Caco-2 (cell line): ENCODE measurements at regions not wholly inside any gene's neighbourhood (a gene's known extent, or its start where the extent isn't known, plus 50 kb on each side); places are given as distances from the start of the nearest gene placed in this dataset.

Experiments
- BruUV-seq: library from RNA; stranded (reverse); fragments of 400-500 nt; replicated peaks from 2 replicates; lab custom pipeline; 2021; lab: Mats Ljungman, UMichigan
- CTCF ChIA-PET: fragments of 300-600 bp; sonication (Branson Sonifier 250); formaldehyde crosslinking; loops from one replicate; lab custom pipeline; 2022; ENCODE audit warnings: antibody characterized with exemption; lab: Charles Lee
- POLR2A ChIA-PET: fragments of 300-600 bp; sonication (Branson Sonifier 250); formaldehyde crosslinking; loops from one replicate; lab custom pipeline; 2022; ENCODE audit warnings: antibody characterized with exemption; lab: Charles Lee
- DNase-seq, 2 experiments: peaks; one replicate each; pipeline versions ENCODE4 v3.0.0 to v3.0.0-alpha.2; 2020 to 2022
- H3K27me3 ChIP-seq: replicated peaks from 2 replicates; pipeline ENCODE4 v1.6.0; 2011; ENCODE audit warnings: low read length; ENCODE audit not compliant: control insufficient read depth, insufficient read depth
- H3K36me3 ChIP-seq: 2 replicates; pipeline ENCODE4 v1.5.1; 2011; ENCODE audit warnings: low read length; ENCODE audit not compliant: control insufficient read depth, insufficient read depth
- H3K4me1 ChIP-seq: fragments of 250-450 bp; sonication (Bioruptor Pico); 2 replicates; pipeline ENCODE4 v1.5.1; 2020; ENCODE audit warnings: mild to moderate bottlenecking
- H3K4me3 ChIP-seq: 2 replicates; pipeline ENCODE4 v1.5.1; 2011; ENCODE audit warnings: low read depth, mild to moderate bottlenecking, control low read depth, low read length
- H3K9me3 ChIP-seq: fragments of 250-450 bp; sonication (Bioruptor Pico); 2 replicates; pipeline ENCODE4 v1.5.1; 2020; ENCODE audit warnings: mild to moderate bottlenecking, moderate library complexity
- H3K27ac Mint-ChIP-seq: one replicate; pipeline ENCODE4 v1.8.0; 2022; ENCODE audit warnings: mixed read lengths; ENCODE audit not compliant: unreplicated experiment
- H3K27me3 Mint-ChIP-seq: one replicate; pipeline ENCODE4 v1.8.0; 2022; ENCODE audit warnings: mixed read lengths; ENCODE audit not compliant: insufficient read depth, unreplicated experiment
- H3K36me3 Mint-ChIP-seq: one replicate; pipeline ENCODE4 v1.8.0; 2022; ENCODE audit warnings: mild to moderate bottlenecking, mixed read lengths; ENCODE audit not compliant: insufficient read depth, unreplicated experiment
- H3K4me1 Mint-ChIP-seq: one replicate; pipeline ENCODE4 v1.8.0; 2022; ENCODE audit warnings: low read depth, mixed read lengths; ENCODE audit not compliant: unreplicated experiment
- H3K4me3 Mint-ChIP-seq: one replicate; pipeline ENCODE4 v1.8.0; 2022; ENCODE audit warnings: mild to moderate bottlenecking, moderate library complexity, mixed read lengths; ENCODE audit not compliant: unreplicated experiment
- H3K9me3 Mint-ChIP-seq: one replicate; pipeline ENCODE4 v1.8.0; 2022; ENCODE audit warnings: mixed read lengths; ENCODE audit not compliant: unreplicated experiment
- CTCF ChIP-seq, 2 experiments: fragments of 200-600 bp in 1 of 2; IDR thresholded peaks; 1 replicate in 1 of 2; 2 replicates in 1 of 2; pipeline versions ENCODE4 v1.5.1 to v1.8.0; 2011 to 2022; ENCODE audit warnings: antibody characterized with exemption in 1 of 2, control low read depth in 1 of 2, inconsistent platforms in 1 of 2, low read depth in 1 of 2, low read length in 1 of 2, mild to moderate bottlenecking in 1 of 2, moderate library complexity in 1 of 2; ENCODE audit not compliant: insufficient read depth in 1 of 2, severe bottlenecking in 1 of 2, unreplicated experiment in 1 of 2
- intact Hi-C: fragments of 100-400 bp; cut with micrococcal nuclease; formaldehyde crosslinking; loops from one replicate; pipeline ENCODE4 v1.10.0; 2022; ENCODE audit not compliant: unreplicated experiment

- H3K4me1 Mint-ChIP-seq, result no peaks in the 10 kb centered on the region
- Histone ChIP-seq H3K9me3 (no peaks in the 10 kb centered on the region), H3K36me3 (no peaks in the 10 kb centered on the region), H3K4me1 (no peaks in the 10 kb centered on the region; the same call in 1 of the 2 replicates), H3K27me3 (no peaks in the 10 kb centered on the region), H3K4me3 (no peak overlapping the region)
- intact Hi-C loops, result no loop called here
- TF ChIP-seq CTCF (IDR thresholded peaks at IDR 0.05; ENCODE audit: insufficient read depth in 1 of 2, low read depth in 1 of 2, low read length in 1 of 2, severe bottlenecking in 1 of 2, unreplicated experiment in 1 of 2), result no peak
- no peaks in the 10 kb centered on the region for H3K9me3 Mint-ChIP-seq
- DNase-seq, result no peak
- POLR2A ChIA-PET, result interaction anchor here (0.5 kb wide), 1 partner anchor 22 kb away, joined by 3 read pairs; no protein-coding TSS in a partner anchor
- no peaks in the 10 kb centered on the region for H3K27me3 Mint-ChIP-seq
- CTCF ChIA-PET, result no interaction called here
- H3K4me3 Mint-ChIP-seq, result no peak overlapping the region
- no peak overlapping the region for H3K27ac Mint-ChIP-seq
- H3K36me3 Mint-ChIP-seq, result no peaks in the 10 kb centered on the region
- no TSS peak for BruUV-seq
Observed at GRCh38 chr3:190175490-190175889, 54.8 kb upstream of the P3H2 start.

- Histone ChIP-seq H3K4me1 (no peaks in the 10 kb centered on the region; the same call in 1 of the 2 replicates), H3K36me3 (no peaks in the 10 kb centered on the region), H3K4me3 (no peak overlapping the region), H3K9me3 (no peaks in the 10 kb centered on the region), H3K27me3 (no peaks in the 10 kb centered on the region)
- TF ChIP-seq CTCF (IDR thresholded peaks at IDR 0.05; ENCODE audit: insufficient read depth in 1 of 2, low read depth in 1 of 2, low read length in 1 of 2, severe bottlenecking in 1 of 2, unreplicated experiment in 1 of 2), result no peak
- CTCF ChIA-PET, result no interaction called here
- no peak for DNase-seq
- Mint-ChIP-seq H3K9me3 (no peaks in the 10 kb centered on the region), H3K4me1 (no peaks in the 10 kb centered on the region), H3K4me3 (no peak overlapping the region), H3K27ac (no peak overlapping the region), H3K36me3 (no peaks in the 10 kb centered on the region), H3K27me3 (no peaks in the 10 kb centered on the region)
- BruUV-seq, result no TSS peak
- POLR2A ChIA-PET, result no interaction called here
- intact Hi-C loops, result no loop called here
Observed at GRCh38 chr3:190174471-190174870, 53.8 kb upstream of the P3H2 start.

DNA sequence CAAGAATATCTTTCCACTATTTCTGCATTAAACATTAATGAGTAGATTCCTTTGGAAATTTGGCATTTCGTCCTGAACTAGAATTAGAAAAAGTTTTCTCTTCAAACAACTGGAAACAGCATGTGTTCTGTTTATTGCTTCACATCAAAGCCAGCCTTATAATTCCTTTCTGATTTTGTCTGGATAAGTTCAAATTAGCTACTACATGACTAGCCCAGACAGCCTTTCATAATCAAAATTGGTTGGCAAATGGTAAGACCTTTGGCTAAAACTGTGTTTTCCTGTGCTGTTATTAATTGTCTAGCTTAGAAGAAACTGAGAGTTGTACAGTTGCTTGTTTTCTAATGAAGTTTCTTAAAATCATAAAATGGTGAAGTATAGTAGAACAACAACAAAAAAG is 52.7 kb upstream of the P3H2 start:
- no peak overlapping the region for H3K4me3 Mint-ChIP-seq
- H3K9me3 ChIP-seq, result no peaks in the 10 kb centered on the region
- no TSS peak for BruUV-seq
- intact Hi-C loops, result no loop called here
- no peaks in the 10 kb centered on the region; the same call in 1 of the 2 replicates for H3K4me1 ChIP-seq
- no peaks in the 10 kb centered on the region for H3K4me1 Mint-ChIP-seq
- H3K36me3 ChIP-seq, result no peaks in the 10 kb centered on the region
- ChIA-PET POLR2A (no interaction called here), CTCF (no interaction called here)
- H3K36me3 Mint-ChIP-seq, result no peaks in the 10 kb centered on the region
- DNase-seq, result no peak
- no peaks in the 10 kb centered on the region for H3K27me3 Mint-ChIP-seq
- no peak overlapping the region for H3K27ac Mint-ChIP-seq
- H3K27me3 ChIP-seq, result no peaks in the 10 kb centered on the region
- no peak for TF ChIP-seq CTCF (IDR thresholded peaks at IDR 0.05; ENCODE audit: insufficient read depth in 1 of 2, low read depth in 1 of 2, low read length in 1 of 2, severe bottlenecking in 1 of 2, unreplicated experiment in 1 of 2)
- H3K9me3 Mint-ChIP-seq, result no peaks in the 10 kb centered on the region
- H3K4me3 ChIP-seq, result no peak overlapping the region
